ENCODE measurements at regions not wholly inside any gene's neighbourhood (a gene's known extent, or its start where the extent isn't known, plus 50 kb on each side); places are given as distances from the start of the nearest gene placed in this dataset.

- ChIA-PET POLR2A (no interaction called here), CTCF (no interaction called here)
Observed at GRCh38 chr2:144329472-144329871, 190.4 kb downstream of the ZEB2 start.

GRCh38 chr2:144328938-144329337 lies 191.0 kb downstream of the ZEB2 start:
- no peak for DNase-seq (ENCODE audit: low read depth, low spot score)
- Histone ChIP-seq H3K27ac (ENCODE audit: low read depth, low read length) (no peak overlapping the region), H3K27me3 (ENCODE audit: control insufficient read depth, insufficient read depth, low read length) (no peaks in the 10 kb centered on the region), H3K4me3 (ENCODE audit: low read depth, low read length) (no peak overlapping the region), H3K9me3 (ENCODE audit: control insufficient read depth, insufficient read depth, low read length) (no peaks in the 10 kb centered on the region; the same call in 1 of the 2 replicates)
- ChIA-PET CTCF (no interaction called here), POLR2A (no interaction called here)
- TF ChIP-seq CTCF (IDR thresholded peaks at IDR 0.05; ENCODE audit: low read depth, low read length), result no peak

More at GRCh38 chr2:144329472-144329871, 190.4 kb downstream of the ZEB2 start:
- no peak for TF ChIP-seq CTCF (IDR thresholded peaks at IDR 0.05; ENCODE audit: low read depth, low read length)
- no peak overlapping the region for H3K4me3 ChIP-seq (ENCODE audit: low read depth, low read length)
- no peaks in the 10 kb centered on the region for H3K27me3 ChIP-seq (ENCODE audit: control insufficient read depth, insufficient read depth, low read length)
- no peaks in the 10 kb centered on the region; the same call in 1 of the 2 replicates for H3K9me3 ChIP-seq (ENCODE audit: control insufficient read depth, insufficient read depth, low read length)
- DNase-seq (ENCODE audit: low read depth, low spot score), result no peak
- no peak overlapping the region for H3K27ac ChIP-seq (ENCODE audit: low read depth, low read length)

DNA sequence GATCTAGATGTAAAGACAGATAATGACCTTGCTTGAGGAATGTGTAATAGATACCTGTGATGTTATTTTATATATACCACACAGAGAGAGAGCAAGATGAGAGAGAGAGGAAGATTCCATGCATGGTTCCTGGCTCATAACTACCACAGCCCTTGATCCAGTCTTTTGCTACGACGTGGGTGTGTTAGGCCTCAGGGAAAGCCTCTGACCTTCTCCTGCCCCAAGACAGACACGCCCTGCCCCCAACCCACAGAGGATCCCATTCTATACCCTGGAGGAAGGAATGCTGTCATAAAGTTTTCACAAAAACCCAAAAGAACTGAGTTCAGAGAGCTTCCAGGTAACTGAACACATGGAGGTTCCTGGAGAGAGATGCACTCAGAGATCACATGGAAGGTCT lies 193.1 kb downstream of the ZEB2 start:
- Histone ChIP-seq H3K4me3 (ENCODE audit: low read depth, low read length) (no peak overlapping the region), H3K27me3 (ENCODE audit: control insufficient read depth, insufficient read depth, low read length) (no peaks in the 10 kb centered on the region), H3K27ac (ENCODE audit: low read depth, low read length) (no peak overlapping the region), H3K9me3 (ENCODE audit: control insufficient read depth, insufficient read depth, low read length) (no peaks in the 10 kb centered on the region; the same call in 1 of the 2 replicates)
- ChIA-PET POLR2A (no interaction called here), CTCF (interaction anchor here (0.6 kb wide), 1 partner anchor 118 kb away, joined by 4 read pairs; no protein-coding TSS in a partner anchor)
- no peak for DNase-seq (ENCODE audit: low read depth, low spot score)
- no peak for TF ChIP-seq CTCF (IDR thresholded peaks at IDR 0.05; ENCODE audit: low read depth, low read length)

DNA sequence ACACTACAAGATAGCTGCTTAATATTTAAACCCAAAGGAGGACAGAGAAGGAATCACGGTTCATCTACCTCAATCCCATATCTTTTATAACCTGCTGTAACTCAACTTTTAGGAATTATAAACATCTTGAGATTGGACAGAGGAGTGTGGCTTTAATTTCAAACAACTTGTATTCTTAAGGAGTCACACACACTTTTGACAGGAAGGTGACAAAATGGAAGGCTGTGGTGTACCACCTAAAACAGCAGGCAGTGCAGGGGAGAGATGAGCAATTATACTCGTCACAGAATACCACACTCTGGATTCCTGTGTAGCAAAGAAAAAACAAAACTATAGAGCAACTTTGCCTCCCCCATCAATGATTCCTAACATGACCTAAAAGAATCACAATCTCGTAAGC lies 194.8 kb downstream of the ZEB2 start:
- CTCF ChIA-PET, result no interaction called here
- POLR2A ChIA-PET, result no interaction called here
- H3K4me3 ChIP-seq (ENCODE audit: low read depth, low read length), result no peak overlapping the region
- DNase-seq (ENCODE audit: low read depth, low spot score), result no peak
- H3K27ac ChIP-seq (ENCODE audit: low read depth, low read length), result no peak overlapping the region
- no peak for TF ChIP-seq CTCF (IDR thresholded peaks at IDR 0.05; ENCODE audit: low read depth, low read length)
- H3K27me3 ChIP-seq (ENCODE audit: control insufficient read depth, insufficient read depth, low read length), result no peaks in the 10 kb centered on the region
- H3K9me3 ChIP-seq (ENCODE audit: control insufficient read depth, insufficient read depth, low read length), result no peaks in the 10 kb centered on the region; the same call in 1 of the 2 replicates

DNA sequence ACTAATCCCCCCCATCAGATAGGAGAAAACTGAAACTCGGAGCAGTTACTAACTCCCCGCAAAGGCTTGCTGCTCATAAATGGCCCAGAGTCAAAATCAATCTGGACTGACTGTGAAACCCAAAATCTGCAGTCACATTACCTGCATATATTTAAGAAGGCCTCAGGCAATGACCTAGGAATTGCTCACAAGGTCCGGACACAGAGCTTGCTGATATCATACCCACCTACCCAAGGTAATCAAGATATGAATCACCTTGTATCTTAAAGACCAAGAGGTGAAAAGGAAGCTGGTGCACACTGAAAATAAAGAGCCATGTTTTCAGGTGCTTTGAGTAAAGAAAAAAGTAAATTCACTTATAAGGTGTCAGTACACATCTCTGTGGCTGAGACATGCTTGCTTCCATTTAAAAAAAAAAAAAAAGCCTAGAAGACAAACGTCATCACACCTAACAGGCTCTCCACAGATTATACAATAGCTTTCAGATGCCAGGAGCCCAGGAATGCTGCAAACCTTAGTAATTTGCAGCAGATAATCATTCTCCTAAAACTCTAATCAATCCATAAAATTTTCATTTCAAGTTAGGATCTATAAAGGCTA lies 195.4 kb downstream of the ZEB2 start:
- H3K9me3 ChIP-seq (ENCODE audit: control insufficient read depth, insufficient read depth, low read length), result no peaks in the 10 kb centered on the region; the same call in 1 of the 2 replicates
- H3K27me3 ChIP-seq (ENCODE audit: control insufficient read depth, insufficient read depth, low read length), result no peaks in the 10 kb centered on the region
- CTCF ChIA-PET, result no interaction called here
- DNase-seq (ENCODE audit: low read depth, low spot score), result no peak
- no peak overlapping the region for H3K4me3 ChIP-seq (ENCODE audit: low read depth, low read length)
- no peak overlapping the region for H3K27ac ChIP-seq (ENCODE audit: low read depth, low read length)
- POLR2A ChIA-PET, result no interaction called here
- TF ChIP-seq CTCF (IDR thresholded peaks at IDR 0.05; ENCODE audit: low read depth, low read length), result no peak
